ENCODE measurements at regions not wholly inside any gene's neighbourhood (a gene's known extent, or its start where the extent isn't known, plus 50 kb on each side); places are given as distances from the start of the nearest gene placed in this dataset.

DNA sequence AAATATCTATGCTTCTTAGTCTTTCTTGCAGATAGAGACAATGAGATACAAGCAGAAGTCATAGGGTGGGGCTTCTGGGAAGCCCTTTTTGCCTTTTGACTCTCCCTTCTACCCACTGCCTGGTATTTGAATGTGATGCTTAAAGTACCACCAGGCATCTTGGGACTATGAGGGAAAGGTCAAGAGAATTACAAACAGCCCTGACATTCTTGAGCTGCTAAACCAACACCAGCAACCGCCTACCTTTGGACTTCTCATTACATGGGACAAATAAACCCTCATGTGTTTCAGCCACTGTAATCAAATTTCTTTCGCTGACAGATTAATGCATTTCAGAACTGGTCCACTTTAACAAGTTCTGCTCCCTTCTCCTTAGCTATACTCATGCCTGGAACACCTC is 112.8 kb downstream of the LUZP4 start:
- Histone ChIP-seq H3K9me3 (no peaks in the 10 kb centered on the region), H3K4me1 (no peaks in the 10 kb centered on the region), H3K9ac (ENCODE audit: low read depth in 2 of 2, low read length in 2 of 2) (no peak overlapping the region), H3K27ac (no peak overlapping the region), H3K36me3 (no peaks in the 10 kb centered on the region), H3K27me3 (no peaks in the 10 kb centered on the region), H3K4me3 (no peak overlapping the region)
- intact Hi-C loops (cut with DNase I): no loop called here
- TF ChIP-seq, protein P1, sequence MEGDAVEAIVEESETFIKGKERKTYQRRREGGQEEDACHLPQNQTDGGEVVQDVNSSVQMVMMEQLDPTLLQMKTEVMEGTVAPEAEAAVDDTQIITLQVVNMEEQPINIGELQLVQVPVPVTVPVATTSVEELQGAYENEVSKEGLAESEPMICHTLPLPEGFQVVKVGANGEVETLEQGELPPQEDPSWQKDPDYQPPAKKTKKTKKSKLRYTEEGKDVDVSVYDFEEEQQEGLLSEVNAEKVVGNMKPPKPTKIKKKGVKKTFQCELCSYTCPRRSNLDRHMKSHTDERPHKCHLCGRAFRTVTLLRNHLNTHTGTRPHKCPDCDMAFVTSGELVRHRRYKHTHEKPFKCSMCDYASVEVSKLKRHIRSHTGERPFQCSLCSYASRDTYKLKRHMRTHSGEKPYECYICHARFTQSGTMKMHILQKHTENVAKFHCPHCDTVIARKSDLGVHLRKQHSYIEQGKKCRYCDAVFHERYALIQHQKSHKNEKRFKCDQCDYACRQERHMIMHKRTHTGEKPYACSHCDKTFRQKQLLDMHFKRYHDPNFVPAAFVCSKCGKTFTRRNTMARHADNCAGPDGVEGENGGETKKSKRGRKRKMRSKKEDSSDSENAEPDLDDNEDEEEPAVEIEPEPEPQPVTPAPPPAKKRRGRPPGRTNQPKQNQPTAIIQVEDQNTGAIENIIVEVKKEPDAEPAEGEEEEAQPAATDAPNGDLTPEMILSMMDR (IDR thresholded peaks at IDR 0.05): no peak
- no peak for DNase-seq

DNA sequence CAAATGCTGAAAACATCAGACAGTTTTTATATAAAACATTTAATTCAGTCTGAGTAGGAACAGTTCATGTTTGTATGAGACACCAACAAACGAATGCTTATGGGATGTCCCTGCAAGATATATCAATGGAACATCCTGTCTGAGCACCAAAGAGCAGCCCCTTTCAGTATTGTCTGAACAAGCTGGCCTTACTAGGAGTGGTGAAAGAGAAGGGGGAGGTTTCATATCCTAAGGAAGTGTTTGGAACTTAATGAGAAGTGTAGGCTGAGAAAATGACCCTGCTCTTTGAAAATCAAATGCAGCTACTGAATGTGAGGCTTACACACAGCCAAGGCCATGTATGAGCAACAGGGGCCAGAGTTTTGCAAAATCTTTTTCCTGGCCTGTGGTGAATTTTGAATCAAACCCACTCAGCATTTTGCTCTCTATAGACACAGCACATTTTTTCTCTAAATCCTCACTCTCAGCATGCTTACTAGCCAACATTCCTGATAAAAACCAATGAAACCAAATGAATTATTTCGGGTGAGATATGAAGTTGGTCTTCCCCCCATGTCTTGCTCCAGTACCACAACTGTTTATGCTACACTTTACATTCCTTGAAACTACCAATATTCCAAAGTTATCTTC is 119.4 kb downstream of the LUZP4 start:
- Histone ChIP-seq H3K4me3 (no peak overlapping the region), H3K27me3 (no peaks in the 10 kb centered on the region), H3K4me1 (no peaks in the 10 kb centered on the region), H3K9ac (ENCODE audit: low read depth in 2 of 2, low read length in 2 of 2) (no peak overlapping the region), H3K36me3 (no peaks in the 10 kb centered on the region), H3K27ac (no peak overlapping the region), H3K9me3 (no peaks in the 10 kb centered on the region)
- no peak for DNase-seq
- intact Hi-C loops (cut with DNase I): no loop called here
- TF ChIP-seq, protein P1 (IDR thresholded peaks at IDR 0.05): no peak

DNA sequence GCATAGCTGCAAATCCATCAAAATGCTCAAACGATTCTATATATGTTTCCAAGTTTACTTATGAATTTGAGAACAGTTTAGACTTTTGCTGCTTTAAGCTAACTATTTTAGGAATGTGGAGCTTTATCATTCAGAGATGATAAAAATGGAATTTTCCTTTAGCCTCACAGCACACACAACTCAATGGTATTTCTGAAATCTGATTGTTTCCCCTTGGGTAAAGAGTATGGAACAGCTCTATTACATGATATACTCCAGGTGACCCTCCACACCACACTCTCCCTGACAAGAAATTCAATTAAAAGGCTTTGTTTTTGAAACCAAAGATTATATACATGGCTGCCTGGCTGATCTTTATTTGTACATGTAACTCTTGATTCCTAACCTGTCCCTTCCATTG is 120.0 kb downstream of the LUZP4 start:
- intact Hi-C loops (cut with DNase I): no loop called here
- TF ChIP-seq, protein P1 (IDR thresholded peaks at IDR 0.05): no peak
- Histone ChIP-seq H3K36me3 (no peaks in the 10 kb centered on the region), H3K4me1 (no peaks in the 10 kb centered on the region), H3K27ac (no peak overlapping the region), H3K4me3 (no peak overlapping the region), H3K27me3 (no peaks in the 10 kb centered on the region), H3K9ac (ENCODE audit: low read depth in 2 of 2, low read length in 2 of 2) (no peak overlapping the region), H3K9me3 (no peaks in the 10 kb centered on the region)
- DNase-seq: no peak

DNA sequence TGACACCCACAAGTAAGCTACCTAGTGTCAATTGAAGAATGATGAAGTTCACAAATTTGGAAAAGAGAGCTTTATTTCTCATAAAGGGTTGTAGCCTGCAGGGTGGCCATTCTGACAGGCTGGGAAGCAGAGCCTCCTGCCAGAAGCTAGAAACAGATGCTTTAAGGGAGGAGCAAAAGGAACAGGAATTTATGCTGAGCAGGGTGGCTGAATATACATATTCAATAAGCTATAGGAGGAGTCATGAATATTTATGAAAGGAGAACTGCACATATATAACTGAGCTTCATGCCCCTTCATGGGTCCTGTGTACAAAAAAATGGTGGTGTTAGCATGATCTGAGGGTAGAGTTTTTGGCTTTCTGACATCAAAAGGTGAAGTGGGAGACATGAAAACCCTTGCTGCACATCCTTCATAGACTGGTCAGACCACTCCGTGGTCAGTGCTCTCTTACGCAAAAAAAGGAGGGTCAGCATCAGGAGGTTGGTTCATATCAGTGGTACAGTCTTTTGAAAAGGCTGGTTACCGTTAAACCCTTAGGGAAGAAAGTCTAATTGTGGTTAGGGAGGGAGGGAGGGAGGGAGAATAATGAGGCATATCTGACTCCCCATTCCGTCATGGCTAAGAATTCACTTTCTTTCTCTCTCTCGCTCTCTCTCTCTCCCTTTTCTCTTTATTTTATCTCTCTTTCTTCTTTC is 121.4 kb downstream of the LUZP4 start:
- TF ChIP-seq, protein P1 (IDR thresholded peaks at IDR 0.05): no peak
- no peak overlapping the region for H3K4me3 ChIP-seq
- H3K27me3 ChIP-seq: no peaks in the 10 kb centered on the region
- H3K4me1 ChIP-seq: no peaks in the 10 kb centered on the region
- intact Hi-C loops (cut with DNase I): no loop called here
- no peak overlapping the region for H3K9ac ChIP-seq (ENCODE audit: low read depth in 2 of 2, low read length in 2 of 2)
- DNase-seq: no peak
- H3K9me3 ChIP-seq: no peaks in the 10 kb centered on the region
- H3K36me3 ChIP-seq: no peaks in the 10 kb centered on the region
- no peak overlapping the region for H3K27ac ChIP-seq

DNA sequence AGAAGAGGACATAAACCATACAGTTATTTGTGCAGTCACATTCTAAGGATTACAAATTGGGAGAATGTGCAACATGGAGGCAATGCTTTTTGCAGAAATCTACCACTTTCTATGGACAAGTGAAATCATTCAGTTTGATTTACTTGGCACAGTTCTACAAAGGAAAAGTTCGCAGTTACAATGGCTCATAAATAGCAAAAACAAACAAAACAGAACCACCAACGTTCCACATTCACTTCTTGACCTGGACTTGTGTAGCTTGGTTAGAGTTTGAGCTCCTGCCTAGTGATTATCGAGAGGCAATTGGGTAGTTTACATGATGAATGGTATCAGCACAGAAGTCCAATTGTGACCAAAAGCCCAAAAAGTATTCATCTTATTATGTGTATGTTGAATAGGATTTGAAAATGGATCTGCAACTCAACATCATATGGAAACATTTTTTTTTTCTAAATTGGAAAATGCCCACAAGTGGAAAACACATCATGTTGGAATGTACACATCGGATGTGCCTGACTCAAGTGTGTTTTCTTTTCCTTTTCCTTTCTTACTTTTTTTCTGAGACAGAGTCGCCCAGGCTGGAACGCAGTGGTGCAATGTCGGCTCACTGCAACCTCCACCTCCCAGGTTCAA is 123.8 kb downstream of the LUZP4 start:
- Histone ChIP-seq H3K4me1 (no peaks in the 10 kb centered on the region), H3K27ac (no peak overlapping the region), H3K9ac (ENCODE audit: low read depth in 2 of 2, low read length in 2 of 2) (no peak overlapping the region), H3K27me3 (no peaks in the 10 kb centered on the region), H3K4me3 (no peak overlapping the region), H3K36me3 (no peaks in the 10 kb centered on the region), H3K9me3 (no peaks in the 10 kb centered on the region)
- intact Hi-C loops (cut with DNase I): no loop called here
- DNase-seq: no peak
- TF ChIP-seq, protein P1 (IDR thresholded peaks at IDR 0.05): no peak
